GM21576 (cell line): ENCODE measurements at regions not wholly inside any gene's neighbourhood (a gene's known extent, or its start where the extent isn't known, plus 50 kb on each side); places are given as distances from the start of the nearest gene placed in this dataset.

Source experiments
- ATAC-seq: cut with Tn5 transposase; IDR thresholded peaks from one replicate; pipeline ENCODE4 v1.9.1; 2021; ENCODE audit warnings: mild to moderate bottlenecking, moderate library complexity; ENCODE audit not compliant: unreplicated experiment

DNA sequence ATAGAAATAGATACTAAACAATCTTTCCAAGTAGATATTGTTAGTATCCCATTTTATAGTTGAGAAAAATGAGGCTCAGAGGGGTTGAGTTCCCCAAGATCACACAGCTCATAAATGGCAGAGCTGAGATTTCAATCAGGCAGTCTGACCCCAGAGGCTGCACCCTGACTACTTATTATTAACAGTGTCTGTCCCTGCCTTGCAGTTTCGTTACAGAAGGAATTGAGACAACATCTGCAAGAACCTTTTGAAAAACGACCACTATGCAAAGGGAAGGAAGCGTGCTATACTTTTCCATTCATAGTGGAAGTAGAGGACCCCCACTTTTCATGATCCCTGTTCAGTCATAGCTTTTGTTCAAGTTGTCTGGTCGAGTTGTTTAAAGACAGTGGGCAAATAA is 53.2 kb upstream of the SEC11C start:
- ATAC-seq: no peak

- no peak for ATAC-seq
Observed at GRCh38 chr18:59087391-59087790, 52.3 kb upstream of the SEC11C start.
